ENCODE measurements at regions not wholly inside any gene's neighbourhood (a gene's known extent, or its start where the extent isn't known, plus 50 kb on each side); places are given as distances from the start of the nearest gene placed in this dataset.

- TF ChIP-seq CTCF (conservative IDR thresholded peaks at IDR 0.05 in 1 of 2, IDR thresholded peaks at IDR 0.05 in 1 of 2; ENCODE audit: extremely low read depth in 1 of 2, insufficient read depth in 1 of 2, low read depth in 1 of 2, low read length in 2 of 2), result no peak
- no peak for TF ChIP-seq EZH2 (IDR thresholded peaks at IDR 0.05; ENCODE audit: borderline replicate concordance, low read length)
These were observed 381.3 kb upstream of the FGF16 start for GRCh38 chrX:77065896-77066295.

Data from mammary epithelial cell (primary cell).